ENCODE measurements at regions not wholly inside any gene's neighbourhood (a gene's known extent, or its start where the extent isn't known, plus 50 kb on each side); places are given as distances from the start of the nearest gene placed in this dataset.

DNA sequence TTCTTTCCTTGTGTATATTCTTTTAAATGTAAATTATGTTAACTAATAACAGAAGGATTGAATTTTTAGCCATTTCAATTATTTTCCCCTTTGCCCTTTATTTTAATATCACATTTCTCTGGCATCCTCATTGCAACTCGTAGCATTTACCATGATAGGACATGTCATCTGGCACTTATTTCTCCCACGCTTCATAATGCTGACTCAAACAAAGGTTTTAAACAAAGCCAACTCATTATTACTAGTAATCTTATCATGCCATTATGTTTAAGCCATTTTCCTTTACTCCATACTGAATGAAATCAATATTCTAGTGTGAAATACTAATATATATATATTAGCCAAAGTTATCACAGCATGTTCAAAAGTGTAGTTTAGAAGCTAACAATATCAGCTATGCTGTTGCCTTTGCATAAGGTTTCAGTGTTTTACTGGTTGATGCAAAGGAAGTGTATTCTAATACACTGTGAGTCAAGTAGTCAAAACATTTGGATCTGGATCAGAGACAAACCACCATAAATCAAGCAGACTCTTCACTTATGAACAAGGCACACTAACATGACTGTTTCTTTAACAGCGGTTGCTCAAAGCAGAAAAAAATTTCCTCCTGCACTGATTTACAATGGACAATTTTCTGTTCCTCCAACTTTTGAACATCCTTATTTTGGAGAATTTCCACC is 281.6 kb downstream of the SLC7A11 start:
- Histone ChIP-seq H4K20me1 (replicated peaks; ENCODE audit: control insufficient read depth, extremely low read depth, insufficient read depth, low read length) (no peaks in the 10 kb centered on the region), H3K9ac (replicated peaks; ENCODE audit: extremely low read depth, insufficient read depth, low read length) (no peak overlapping the region), H2AFZ (ENCODE audit: low read depth, low read length) (no peak overlapping the region), H3K9me1 (replicated peaks; ENCODE audit: control insufficient read depth, extremely low read depth, insufficient read depth, low read length) (no peaks in the 10 kb centered on the region), H3K79me2 (ENCODE audit: control insufficient read depth, insufficient read depth, low read length) (no peaks in the 10 kb centered on the region), H3K4me2 (ENCODE audit: insufficient read depth, low read length) (no peak overlapping the region), H3K27me3 (ENCODE audit: control insufficient read depth in 2 of 2, insufficient read depth in 2 of 2, low read length in 2 of 2) (peaks cover 2 to 11% of the 10 kb centered on the region in 2 experiments), H3K4me1 (ENCODE audit: control insufficient read depth, extremely low read depth, insufficient read depth, low read length) (no peaks in the 10 kb centered on the region), H3K4me3 (replicated peaks in 1 of 3; ENCODE audit: insufficient read depth in 1 of 3, low read depth in 1 of 3, low read length in 3 of 3) (no peak overlapping the region), H3K9me3 (replicated peaks; ENCODE audit: control insufficient read depth, insufficient read depth, low read length) (no peaks in the 10 kb centered on the region), H3K36me3 (ENCODE audit: control insufficient read depth in 2 of 2, extremely low read depth in 1 of 2, insufficient read depth in 2 of 2, low read length in 2 of 2) (no peaks in the 10 kb centered on the region), H3K27ac (ENCODE audit: insufficient read depth, low read depth, low read length) (no peak overlapping the region)
- TF ChIP-seq FOS (IDR thresholded peaks at IDR 0.05; ENCODE audit: borderline replicate concordance, insufficient read depth, low read length), result no peak
- no TSS peak for BruUV-seq (replicated peaks)
- DNase-seq (ENCODE audit: low read depth, low spot score) (no peak), FAIRE-seq (no peak)
- ChIA-PET POLR2A (no interaction called here), CTCF (interaction anchor here (1.0 to 1.1 kb wide), 2 partner anchors 63 to 814 kb away, joined by 3 read pairs; no protein-coding TSS in a partner anchor)
- dilution Hi-C loops (cut with MboI; ENCODE audit: extremely low pct_ligation_motif_present, low sequenced_read_pairs) (no loop called here), intact Hi-C loops (cut with micrococcal nuclease) (no loop called here)

DNA sequence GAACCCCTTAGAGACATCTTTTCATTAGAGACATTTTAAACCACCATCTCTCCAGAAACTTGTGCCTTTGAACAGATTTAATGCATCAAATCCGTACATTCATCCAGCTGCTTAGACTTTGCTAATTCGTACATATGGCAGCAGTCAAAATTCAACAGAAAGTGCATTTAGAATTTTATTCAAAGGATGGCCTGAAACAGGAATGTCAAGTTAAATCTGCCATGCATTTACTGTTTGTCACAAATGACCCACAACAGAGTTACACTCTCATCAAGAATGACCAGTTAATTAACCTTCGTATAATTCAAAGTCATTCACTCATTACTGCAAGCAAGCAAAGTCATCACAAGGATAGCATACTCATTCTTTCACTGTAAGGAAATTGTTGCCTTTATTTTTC is 284.3 kb downstream of the SLC7A11 start:
- Histone ChIP-seq H3K4me2 (ENCODE audit: insufficient read depth, low read length) (no peak overlapping the region), H3K79me2 (ENCODE audit: control insufficient read depth, insufficient read depth, low read length) (no peaks in the 10 kb centered on the region), H3K36me3 (ENCODE audit: control insufficient read depth in 2 of 2, extremely low read depth in 1 of 2, insufficient read depth in 2 of 2, low read length in 2 of 2) (no peaks in the 10 kb centered on the region), H3K4me3 (replicated peaks in 1 of 3; ENCODE audit: insufficient read depth in 1 of 3, low read depth in 1 of 3, low read length in 3 of 3) (no peak overlapping the region), H3K9me1 (replicated peaks; ENCODE audit: control insufficient read depth, extremely low read depth, insufficient read depth, low read length) (no peaks in the 10 kb centered on the region), H3K27ac (ENCODE audit: insufficient read depth, low read depth, low read length) (no peak overlapping the region), H3K27me3 (ENCODE audit: control insufficient read depth in 2 of 2, insufficient read depth in 2 of 2, low read length in 2 of 2) (peaks cover 2 to 3% of the 10 kb centered on the region in 2 experiments), H2AFZ (ENCODE audit: low read depth, low read length) (no peak overlapping the region), H3K9ac (replicated peaks; ENCODE audit: extremely low read depth, insufficient read depth, low read length) (no peak overlapping the region), H3K4me1 (ENCODE audit: control insufficient read depth, extremely low read depth, insufficient read depth, low read length) (no peaks in the 10 kb centered on the region), H4K20me1 (replicated peaks; ENCODE audit: control insufficient read depth, extremely low read depth, insufficient read depth, low read length) (no peaks in the 10 kb centered on the region), H3K9me3 (replicated peaks; ENCODE audit: control insufficient read depth, insufficient read depth, low read length) (no peaks in the 10 kb centered on the region)
- ChIA-PET CTCF (no interaction called here), POLR2A (no interaction called here)
- dilution Hi-C loops (cut with MboI; ENCODE audit: extremely low pct_ligation_motif_present, low sequenced_read_pairs), result no loop called here
- TF ChIP-seq MYC (IDR thresholded peaks at IDR 0.05; ENCODE audit: low read depth, low read length), result no peak
- no peak for TF ChIP-seq GATA2 (IDR thresholded peaks at IDR 0.05; ENCODE audit: insufficient read depth, insufficient read length, low read depth, low read length)
- TF ChIP-seq, protein P1, sequence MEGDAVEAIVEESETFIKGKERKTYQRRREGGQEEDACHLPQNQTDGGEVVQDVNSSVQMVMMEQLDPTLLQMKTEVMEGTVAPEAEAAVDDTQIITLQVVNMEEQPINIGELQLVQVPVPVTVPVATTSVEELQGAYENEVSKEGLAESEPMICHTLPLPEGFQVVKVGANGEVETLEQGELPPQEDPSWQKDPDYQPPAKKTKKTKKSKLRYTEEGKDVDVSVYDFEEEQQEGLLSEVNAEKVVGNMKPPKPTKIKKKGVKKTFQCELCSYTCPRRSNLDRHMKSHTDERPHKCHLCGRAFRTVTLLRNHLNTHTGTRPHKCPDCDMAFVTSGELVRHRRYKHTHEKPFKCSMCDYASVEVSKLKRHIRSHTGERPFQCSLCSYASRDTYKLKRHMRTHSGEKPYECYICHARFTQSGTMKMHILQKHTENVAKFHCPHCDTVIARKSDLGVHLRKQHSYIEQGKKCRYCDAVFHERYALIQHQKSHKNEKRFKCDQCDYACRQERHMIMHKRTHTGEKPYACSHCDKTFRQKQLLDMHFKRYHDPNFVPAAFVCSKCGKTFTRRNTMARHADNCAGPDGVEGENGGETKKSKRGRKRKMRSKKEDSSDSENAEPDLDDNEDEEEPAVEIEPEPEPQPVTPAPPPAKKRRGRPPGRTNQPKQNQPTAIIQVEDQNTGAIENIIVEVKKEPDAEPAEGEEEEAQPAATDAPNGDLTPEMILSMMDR (IDR thresholded peaks at IDR 0.05; ENCODE audit: extremely low read depth in 1 of 2, insufficient read depth in 1 of 2, low read depth in 1 of 2, low read length in 2 of 2), result no peak
- TF ChIP-seq POLR2AphosphoS5 (IDR thresholded peaks at IDR 0.05; ENCODE audit: insufficient read depth, low read depth, low read length), result no peak
- TF ChIP-seq EZH2 (IDR thresholded peaks at IDR 0.05; ENCODE audit: borderline replicate concordance, low read depth, low read length, severe bottlenecking), result no peak
- no peak for TF ChIP-seq POLR2A (IDR thresholded peaks at IDR 0.05; ENCODE audit: low read depth, low read length)
- TF ChIP-seq FOS (IDR thresholded peaks at IDR 0.05; ENCODE audit: borderline replicate concordance, insufficient read depth, low read length), result no peak
- TF ChIP-seq, protein P2, sequence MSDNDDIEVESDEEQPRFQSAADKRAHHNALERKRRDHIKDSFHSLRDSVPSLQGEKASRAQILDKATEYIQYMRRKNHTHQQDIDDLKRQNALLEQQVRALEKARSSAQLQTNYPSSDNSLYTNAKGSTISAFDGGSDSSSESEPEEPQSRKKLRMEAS (IDR thresholded peaks at IDR 0.05; ENCODE audit: insufficient read depth, insufficient read length), result no peak
- TF ChIP-seq JUN (IDR thresholded peaks at IDR 0.05; ENCODE audit: borderline replicate concordance, insufficient read depth, insufficient read length, low read depth), result no peak
- no TSS peak for BruUV-seq (replicated peaks)
- intact Hi-C loops (cut with micrococcal nuclease), result no loop called here
- FAIRE-seq (no peak), DNase-seq (ENCODE audit: low read depth, low spot score) (no peak)

Measured in endothelial cell of umbilical vein (primary cell).